ENCODE measurements at regions not wholly inside any gene's neighbourhood (a gene's known extent, or its start where the extent isn't known, plus 50 kb on each side); places are given as distances from the start of the nearest gene placed in this dataset.
"Not testable (repeated sequence)": the region's sequence is repeated elsewhere in the genome, so short reads cannot be mapped to it uniquely, and the experiment has no call there.

DNA sequence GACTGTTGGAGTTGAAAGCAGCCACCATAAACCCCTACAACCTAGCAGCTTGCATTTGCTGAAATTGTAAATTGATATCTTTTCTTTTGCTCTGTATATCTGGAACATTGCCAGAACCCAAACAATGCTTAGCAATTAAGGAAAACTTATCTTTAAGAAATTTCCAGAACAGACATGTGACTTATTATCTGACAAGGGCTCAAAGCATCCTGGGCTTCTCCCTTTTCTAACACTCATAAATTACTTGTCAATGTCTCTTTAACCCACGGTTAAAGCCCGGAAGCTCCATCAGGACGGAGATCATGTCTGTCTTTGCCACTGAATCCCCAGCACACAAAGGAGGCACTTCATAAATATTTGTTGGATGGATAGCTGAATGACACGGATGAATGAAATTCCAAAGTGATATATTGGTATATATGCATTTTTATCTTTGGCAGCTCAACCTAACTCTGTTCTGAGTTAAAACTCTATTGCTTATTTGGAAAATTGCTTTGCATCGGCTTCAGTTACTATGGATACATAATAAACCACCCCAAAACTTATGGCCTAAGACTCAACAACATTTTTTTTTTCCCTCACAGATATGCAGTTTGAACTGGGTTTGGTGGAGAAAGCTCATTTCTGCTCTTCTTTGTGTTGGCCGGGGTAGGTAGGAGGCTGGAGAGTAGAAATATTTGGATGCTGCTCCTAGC is 103.1 kb upstream of the CLINT1 start:
- no peak for DNase-seq (ENCODE audit: low read depth in 1 of 2, low spot score in 1 of 2)

DNA sequence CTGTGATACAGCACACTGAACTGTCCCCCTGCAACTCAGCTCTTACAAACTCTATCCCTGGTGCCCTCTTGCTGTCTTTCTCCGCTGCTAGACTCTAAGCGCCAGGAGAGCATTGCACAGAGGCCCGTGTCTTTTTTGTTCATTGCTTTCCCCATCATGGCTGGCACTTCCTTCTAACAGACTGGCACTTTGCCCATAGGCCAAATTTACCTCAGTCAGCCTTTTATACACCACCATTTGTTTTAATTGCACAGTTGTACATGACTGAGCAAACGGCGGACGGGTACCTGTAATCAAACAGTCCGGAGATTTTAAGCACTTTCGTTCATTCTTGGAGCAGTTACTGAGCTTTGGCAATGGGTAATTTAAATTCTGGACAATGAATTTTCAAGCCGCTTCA is 102.2 kb upstream of the CLINT1 start:
- DNase-seq (ENCODE audit: low read depth in 1 of 2, low spot score in 1 of 2): no peak

DNA sequence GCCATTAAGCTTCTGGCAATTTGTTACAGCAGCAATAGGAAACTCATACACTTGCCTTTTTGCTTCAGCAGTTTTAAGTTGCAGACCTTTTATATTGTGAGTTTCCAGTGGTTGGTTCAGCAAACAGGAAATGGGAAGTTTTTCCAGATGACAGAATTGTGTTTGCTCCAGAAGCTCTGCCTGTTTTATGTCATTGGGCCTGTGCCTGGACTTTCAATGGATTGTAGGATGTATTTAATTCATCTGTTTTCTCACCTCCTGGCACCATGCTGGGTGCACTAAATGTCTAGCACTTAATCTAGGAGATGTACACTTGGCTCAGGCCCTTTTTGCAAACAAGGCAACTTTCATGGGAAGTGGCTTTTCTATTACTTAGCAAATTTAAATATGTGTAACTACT is 100.4 kb upstream of the CLINT1 start:
- no peak for DNase-seq (ENCODE audit: low read depth in 1 of 2, low spot score in 1 of 2)

DNA sequence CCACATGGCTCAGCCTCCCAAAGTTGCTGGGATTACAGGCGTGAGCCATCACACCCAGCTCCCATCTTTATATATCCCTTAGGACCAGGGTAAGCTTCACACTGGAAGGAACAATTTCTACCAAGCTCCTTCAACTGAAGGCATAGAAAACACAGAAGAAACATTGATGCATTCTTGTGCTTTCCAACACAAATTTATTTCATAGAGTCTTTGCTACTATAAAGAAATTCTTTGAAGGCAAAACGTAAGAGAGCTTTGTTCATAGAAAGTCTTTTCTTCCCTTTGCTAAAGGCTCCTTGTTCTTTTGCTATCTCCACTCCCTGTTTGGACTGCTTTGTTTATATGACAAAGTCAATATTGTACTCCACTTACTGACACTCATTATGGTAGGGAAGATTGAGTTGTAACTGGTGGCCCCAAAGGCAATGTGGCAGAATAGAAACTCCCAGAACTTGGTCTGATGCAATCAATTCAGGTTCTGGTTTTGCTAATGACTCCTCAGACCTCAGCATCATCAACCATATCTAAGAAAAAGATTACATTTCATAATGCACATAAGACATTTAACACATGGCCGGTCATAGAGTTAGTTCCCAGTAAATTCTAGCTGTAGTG is 97.4 kb upstream of the CLINT1 start:
- no peak for DNase-seq (ENCODE audit: low read depth in 1 of 2, low spot score in 1 of 2)

DNA sequence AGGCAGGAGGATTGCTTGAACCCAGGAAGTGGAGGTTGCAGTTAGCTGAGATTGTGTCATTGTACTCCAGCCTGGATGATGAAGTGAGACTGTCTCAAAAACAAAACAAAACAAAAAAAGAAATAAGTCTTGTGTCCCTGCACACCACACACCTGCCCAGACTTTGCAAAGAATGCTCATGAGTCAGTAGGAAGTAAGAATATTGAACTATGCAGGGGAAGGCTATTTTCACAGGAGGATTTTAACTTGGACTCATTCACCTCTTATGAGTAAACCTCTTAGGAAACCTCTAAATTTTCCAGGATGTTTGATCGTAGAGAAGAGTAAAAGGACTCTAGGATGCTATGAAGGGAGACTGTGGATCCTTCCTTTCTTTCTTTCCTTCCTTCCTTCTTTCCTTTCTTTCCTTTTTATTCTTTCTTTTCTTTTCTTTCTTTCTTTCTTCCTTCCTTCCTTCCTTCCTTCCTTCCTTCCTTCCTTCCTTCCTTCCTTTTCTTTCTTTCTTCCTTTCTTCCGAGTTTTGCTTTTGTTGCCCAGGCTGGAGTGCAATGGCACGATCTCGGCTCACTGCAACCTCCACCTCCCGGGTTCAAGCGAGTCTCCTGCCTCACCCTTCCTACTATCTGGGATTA is 96.7 kb upstream of the CLINT1 start:
- no peak for DNase-seq (ENCODE audit: low read depth in 1 of 2, low spot score in 1 of 2)

DNA sequence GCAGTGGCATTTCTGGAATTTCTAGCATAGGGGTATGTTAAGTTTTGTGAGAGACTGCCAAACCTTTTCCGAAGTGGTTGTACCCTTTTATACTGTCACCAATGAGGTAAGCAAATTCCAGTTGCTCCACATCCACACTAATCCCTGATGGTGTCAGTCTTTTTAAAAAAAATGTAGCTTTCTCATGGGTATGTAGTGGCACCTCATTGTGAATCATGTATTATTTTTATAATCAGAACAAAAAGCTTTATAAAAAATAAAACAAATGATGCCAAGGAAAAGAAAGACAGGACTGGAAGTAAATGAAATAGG is 93.4 kb upstream of the CLINT1 start:
- no peak for DNase-seq (ENCODE audit: low read depth in 1 of 2, low spot score in 1 of 2)

DNA sequence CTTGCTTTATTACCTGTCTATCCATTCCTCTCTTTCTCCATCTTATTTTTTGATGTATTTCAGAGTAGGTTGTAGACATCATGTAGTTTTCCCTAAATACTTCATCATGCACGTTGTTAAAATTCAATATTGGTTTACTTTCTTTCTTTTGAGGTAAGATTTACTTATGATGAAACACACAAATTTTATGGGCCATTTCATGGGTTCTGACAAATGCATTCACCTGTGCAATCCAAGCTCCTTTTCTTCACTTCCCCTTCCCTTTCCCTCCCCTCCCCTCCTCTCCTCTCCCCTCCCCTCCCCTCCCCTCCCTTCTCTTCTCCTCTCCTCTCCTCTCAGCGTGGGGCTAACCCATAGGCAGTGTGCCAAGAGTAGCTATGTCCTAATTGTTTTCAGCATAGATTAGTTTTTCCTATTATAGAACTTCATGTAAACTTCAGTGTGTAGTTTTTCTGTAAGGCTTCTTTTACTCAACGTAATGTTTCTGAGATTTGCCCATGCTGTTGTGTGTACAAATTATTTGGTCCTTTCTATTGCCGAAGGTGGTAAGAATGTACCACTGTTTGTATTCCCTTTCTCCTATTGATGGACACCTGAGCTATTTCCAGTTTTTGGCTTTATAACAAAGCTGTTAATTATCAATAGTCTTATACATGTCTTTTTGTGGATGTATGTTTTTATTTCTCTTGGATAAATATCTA is 92.9 kb upstream of the CLINT1 start:
- DNase-seq (ENCODE audit: low read depth in 1 of 2, low spot score in 1 of 2): no peak

DNA sequence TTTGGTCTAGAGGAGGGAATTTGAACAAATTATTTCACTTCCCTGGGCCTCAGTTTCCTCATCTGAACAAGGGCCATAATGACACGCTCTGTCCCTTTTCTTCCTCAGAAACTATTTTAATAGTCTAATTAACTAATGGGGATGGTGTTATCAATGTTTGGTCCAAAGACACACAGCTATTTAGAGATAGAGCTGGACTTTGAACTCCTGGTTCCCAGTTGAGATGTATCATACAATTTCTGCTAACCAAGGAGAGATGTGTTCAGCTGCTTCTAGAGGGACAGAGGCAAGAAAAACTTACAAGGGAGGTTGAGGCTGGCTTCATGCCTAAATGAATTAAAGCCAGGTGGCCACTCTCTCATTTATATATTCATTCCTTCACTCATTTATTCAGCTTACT is 90.6 kb upstream of the CLINT1 start:
- DNase-seq (ENCODE audit: low read depth in 1 of 2, low spot score in 1 of 2): no peak

DNA sequence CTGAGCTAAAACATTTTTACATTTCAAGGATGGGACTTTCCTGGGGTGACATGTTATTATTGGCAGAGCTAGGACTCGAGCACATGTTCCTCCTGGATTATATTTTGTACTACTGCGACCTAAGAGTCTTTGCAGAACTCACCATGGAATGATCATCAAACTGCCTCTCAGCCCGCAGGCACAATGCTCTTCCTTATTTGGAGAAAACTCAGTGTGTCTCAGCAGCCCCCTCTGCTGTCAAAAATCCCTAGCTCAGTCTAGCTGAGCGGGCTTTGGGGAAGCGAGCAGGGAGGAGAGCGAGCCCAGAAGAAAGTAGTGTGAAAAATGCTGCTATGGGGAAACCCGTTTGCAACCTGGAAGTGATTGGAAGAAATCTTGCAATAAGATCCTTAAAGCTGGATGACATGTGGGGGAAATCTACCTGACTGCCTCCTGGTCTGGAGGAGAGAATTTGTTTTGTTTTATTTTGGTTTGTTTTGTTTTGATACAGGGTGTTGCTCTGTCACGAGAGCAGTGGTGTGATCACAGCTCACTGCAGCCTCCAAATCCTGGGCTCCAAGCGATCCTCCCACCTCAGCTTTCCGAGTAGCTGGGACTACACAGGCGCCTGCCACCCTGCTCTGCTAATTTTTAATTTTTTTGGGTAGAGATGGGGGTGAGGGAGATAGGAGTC is 89.9 kb upstream of the CLINT1 start:
- DNase-seq (ENCODE audit: low read depth in 1 of 2, low spot score in 1 of 2): peak; percentile 48 to 49

DNA sequence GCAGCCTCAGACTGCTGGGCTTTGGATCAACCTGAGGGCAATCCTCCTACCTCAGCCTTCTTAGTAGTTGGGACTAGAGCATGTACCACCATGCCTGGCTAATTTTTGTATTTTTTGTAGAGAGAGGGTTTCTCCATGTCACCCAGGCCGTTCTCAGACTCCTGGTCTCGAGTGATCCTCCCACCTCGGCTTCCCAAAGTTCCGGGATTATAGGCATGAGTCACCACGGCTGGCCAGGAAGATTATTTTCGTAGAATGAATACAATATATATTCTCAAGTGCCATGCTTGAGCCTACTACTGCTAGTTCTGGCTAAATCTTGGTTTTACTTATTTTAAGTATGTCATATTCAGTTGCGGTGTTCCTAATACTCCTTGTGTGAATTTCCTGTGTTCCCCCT is 88.2 kb upstream of the CLINT1 start:
- no peak for DNase-seq (ENCODE audit: low read depth in 1 of 2, low spot score in 1 of 2)

DNA sequence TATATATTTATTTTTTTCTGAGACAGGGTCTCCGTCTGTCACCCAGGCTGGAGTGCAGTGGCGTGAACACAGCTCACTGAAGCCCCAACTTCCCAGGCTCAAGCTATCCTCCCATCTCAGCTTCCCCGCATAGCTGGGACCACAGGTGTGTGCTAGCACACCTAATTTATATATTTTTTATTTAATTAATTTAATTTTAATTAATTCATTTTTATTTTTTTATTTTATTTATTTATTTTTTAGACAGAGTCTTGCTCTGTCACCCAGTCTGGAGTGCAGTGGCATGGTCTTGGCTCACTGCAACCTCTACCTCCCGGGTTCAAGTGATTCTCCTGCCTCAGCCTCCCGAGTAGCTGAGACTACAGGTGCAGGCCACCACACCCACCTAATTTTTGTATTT is 86.9 kb upstream of the CLINT1 start:
- DNase-seq (ENCODE audit: low read depth in 1 of 2, low spot score in 1 of 2): not testable (repeated sequence)

DNA sequence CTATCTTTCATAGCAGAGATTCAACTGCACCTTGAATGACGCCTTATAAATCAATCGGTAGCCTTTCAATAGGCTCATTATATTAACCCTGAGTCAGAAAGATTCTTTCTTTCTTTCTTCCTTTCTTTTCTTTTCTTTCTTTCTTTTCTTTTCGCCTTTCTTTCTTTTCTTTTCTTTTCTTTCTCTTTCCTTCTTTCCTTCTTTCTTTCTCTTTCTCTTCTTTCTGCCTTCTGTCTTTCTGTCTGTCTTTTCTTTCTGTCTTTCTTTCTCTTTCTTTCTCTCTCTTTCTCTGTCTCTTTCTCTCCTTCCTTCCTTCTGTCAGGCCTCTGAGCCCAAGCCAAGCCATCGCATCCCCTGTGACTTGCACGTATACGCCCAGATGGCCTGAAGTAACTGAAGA is 86.0 kb upstream of the CLINT1 start:
- no peak for DNase-seq (ENCODE audit: low read depth in 1 of 2, low spot score in 1 of 2)

DNA sequence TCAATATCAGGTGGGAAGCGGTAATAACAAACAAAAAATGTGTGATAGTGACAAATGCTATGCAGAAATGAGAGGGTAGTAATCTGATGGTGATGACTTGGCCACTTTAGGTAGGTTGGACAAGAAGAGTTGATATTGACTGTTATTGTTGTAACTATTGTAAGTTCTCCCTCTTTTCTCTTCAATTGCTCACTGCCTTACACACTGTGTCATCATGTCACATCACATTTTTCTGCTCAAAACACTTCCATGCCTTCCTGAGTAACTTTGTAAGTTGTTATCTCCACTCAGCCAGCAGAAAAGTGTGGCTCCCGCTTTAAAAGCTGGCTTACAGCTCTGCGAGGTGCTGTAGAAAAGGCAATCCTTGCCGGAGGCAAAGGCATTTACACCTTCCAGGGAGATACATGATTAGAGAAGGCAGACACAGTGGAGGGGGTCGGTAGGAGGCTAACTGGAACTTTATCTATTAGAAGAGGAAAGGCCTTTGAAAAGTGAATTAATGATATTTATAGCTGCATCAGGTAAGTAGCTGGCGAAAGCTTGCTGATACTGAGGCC is 85.2 kb upstream of the CLINT1 start:
- no peak for DNase-seq (ENCODE audit: low read depth in 1 of 2, low spot score in 1 of 2)

DNA sequence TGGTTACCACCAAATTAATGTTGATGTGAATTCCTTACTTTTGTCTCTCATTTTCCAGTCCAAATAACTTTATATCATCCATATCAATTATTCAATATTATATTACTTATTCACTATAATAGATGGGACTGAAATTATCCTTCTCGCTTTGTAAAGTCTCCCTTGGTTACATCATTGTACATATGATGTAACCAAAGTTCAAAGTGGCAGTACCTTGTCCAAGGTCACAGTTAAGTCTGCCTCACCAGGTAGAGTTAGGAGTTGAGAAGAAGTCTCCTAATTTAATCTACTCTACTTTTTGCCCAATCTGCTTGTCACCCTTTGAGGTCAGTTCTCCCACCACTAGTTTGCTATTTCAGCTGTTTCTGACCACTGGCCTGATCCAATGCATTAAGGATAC is 83.7 kb upstream of the CLINT1 start:
- no peak for DNase-seq (ENCODE audit: low read depth in 1 of 2, low spot score in 1 of 2)

DNA sequence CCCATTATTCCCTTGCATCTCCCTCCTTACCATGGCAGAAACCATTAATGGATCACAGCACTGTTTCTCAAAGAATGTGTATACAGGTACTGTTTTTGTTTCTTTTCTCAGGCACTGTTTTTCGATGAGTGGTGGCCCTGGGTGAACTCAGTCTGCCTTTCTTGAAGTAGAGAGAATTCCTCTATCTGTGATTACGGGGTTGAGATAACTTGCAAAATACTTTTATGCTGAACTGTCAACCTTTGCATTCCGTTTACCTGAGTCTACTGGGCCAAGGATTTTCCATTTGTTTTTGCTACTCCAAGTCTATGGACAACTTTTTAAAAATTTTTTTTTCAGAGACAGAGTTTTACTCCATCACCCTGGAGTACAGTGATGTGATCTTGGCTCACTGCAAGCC is 82.7 kb upstream of the CLINT1 start:
- no peak for DNase-seq (ENCODE audit: low read depth in 1 of 2, low spot score in 1 of 2)

DNA sequence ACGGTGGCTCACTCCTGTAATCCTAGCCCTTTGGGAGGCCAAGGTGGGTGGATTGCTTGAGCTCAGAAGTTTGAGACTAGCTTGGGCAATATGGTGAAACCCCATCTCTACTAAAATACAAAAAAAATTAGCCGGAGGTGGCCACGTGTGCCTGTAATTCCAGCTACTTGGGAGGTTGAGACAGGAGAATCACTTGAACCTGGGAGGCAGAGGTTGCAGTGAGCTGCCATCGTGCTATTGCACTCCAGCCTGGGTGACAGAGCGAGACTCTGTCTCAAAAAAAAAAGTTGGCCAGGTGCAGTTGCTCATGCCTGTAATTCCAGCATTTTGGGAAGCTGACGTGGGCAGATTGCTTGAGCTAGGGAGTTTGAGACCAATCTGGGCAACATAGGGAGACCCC is 79.2 kb upstream of the CLINT1 start:
- not testable (repeated sequence) for DNase-seq (ENCODE audit: low read depth in 1 of 2, low spot score in 1 of 2)

DNA sequence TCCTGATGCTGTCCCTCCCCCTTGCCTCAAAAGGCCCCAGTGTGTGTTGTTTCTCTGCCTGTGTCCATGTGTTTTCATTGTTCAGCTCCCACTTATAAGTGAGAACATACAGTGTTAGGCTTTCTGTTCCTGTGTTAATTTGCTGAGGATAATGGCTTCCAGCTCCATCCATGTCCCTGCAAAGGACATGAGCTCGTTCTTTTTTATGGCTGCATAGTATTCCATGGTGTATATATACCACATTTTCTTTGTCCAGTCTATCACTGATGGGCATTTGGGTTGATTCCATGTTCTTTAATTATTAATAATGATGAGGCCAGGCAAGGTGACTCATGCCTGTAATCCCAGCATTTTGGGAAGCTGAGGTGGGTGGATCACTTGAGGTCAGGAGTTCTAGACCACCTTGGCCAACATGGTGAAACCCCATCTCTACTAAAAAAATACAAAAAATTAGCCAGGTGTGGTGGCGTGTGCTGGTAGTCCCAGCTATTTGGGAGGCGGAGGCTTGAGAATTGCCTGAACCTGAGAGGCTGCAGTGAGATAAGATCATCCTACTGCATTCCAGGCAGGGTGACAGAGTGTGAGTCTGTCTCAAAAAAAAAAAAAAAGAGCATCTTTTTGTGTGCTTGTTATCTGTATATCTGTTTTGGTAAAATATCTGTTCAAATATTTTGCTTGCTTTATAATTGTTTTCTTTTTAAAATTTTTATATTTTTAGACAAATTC is 78.0 kb upstream of the CLINT1 start:
- not testable (repeated sequence) for DNase-seq (ENCODE audit: low read depth in 1 of 2, low spot score in 1 of 2)

DNA sequence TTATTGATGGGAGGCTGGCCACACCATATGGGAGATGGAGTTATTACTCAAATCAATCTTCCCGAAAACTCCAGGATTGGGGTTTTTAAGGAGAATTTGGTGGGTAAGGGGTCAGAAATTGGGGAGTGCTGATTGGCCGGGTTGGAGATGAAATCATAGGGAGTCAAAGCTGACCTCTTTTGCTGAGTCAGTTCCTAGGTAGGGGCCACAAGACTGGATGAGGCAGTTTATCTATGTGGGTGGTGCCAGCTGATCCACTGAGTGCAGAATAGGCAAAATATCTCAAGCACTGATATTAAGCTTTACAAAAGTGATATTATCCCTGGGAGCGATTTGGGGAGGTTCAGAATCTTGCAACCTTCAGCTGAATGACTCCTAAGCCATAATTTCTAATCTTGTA is 75.7 kb upstream of the CLINT1 start:
- no peak for DNase-seq (ENCODE audit: low read depth in 1 of 2, low spot score in 1 of 2)

DNA sequence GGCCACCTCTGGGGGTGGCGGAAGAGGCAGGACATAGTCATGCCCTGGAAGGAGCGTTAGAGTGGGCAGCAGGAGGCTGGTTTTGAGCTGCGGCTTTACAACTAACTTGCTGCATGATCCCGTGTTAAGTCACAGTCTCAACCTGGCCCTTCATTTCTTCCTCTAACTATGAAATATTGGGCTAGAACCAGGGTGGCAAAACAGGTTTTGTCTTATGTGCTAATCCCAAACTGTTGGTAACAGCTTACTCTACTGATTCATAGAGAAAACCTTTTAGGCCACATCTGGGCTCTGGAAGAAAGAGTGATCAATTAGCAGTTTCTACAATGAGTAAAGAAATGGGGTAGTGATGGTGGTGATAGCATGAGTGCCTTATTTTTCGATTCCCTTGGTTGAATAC is 74.1 kb upstream of the CLINT1 start:
- no peak for DNase-seq (ENCODE audit: low read depth in 1 of 2, low spot score in 1 of 2)

DNA sequence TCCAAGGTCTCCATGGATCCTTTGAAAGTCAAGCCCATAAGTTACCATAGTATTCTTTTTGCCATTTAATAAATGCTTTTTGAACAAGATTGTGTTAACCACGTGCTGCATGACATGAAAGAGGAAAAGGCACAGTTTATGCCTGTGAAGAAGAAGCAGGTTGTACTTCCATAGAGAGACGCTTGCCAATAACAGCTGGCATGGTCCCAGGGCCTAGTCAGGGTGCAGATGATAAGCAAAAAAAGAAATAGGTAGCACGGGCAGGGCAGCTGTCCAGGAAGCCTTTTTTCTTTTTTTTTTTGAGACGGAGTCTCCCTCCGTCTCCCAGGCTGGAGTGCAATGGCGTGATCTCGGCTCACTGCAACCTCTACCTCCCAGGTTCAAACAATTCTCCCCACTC is 71.8 kb upstream of the CLINT1 start:
- no peak for DNase-seq (ENCODE audit: low read depth in 1 of 2, low spot score in 1 of 2)

DNA sequence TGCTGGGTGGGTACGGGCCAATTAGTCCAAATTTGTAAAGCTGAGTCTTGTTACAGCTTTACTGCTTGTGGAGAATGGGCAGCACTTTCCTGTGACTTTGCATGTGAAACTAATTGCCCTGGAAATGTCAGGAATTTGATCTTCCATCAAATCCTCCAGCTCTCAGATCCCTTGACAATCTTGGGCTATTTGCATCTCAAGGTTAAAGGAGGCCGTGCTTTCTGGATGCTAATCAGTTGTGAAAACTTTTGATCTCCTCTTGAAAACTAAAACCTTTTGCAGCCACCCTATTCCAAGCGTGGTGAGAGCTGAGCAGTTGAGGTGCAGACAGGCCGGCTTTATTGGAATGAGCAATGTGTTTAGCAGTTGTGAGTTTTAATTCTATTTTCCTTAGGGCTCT is 68.0 kb upstream of the CLINT1 start:
- DNase-seq (ENCODE audit: low read depth in 1 of 2, low spot score in 1 of 2): no peak
